Neural cell (in vitro differentiated cells): ENCODE measurements at regions not wholly inside any gene's neighbourhood (a gene's known extent, or its start where the extent isn't known, plus 50 kb on each side); places are given as distances from the start of the nearest gene placed in this dataset.

Experiments
- H2AFZ ChIP-seq: fragments of 200-600, 300-800 bp; sonication (generic), shearing (Covaris generic); 2 replicates; pipeline ENCODE4 v1.6.0; 2014; ENCODE audit warnings: low read depth, mild to moderate bottlenecking, antibody characterized with exemption, low read length, moderate library complexity
- H3F3A ChIP-seq: fragments of 200-600 bp; shearing (Covaris generic); 2 replicates; pipeline ENCODE4 v1.6.1; 2016; ENCODE audit warnings: mild to moderate bottlenecking, moderate library complexity, mixed read lengths, antibody characterized with exemption, low read length; ENCODE audit not compliant: insufficient read depth, poor library complexity, severe bottlenecking
- H3K27ac ChIP-seq: fragments of 200-600, 300-800 bp; sonication (generic), shearing (Covaris generic); 2 replicates; pipeline ENCODE4 v1.5.1; 2014; ENCODE audit warnings: mild to moderate bottlenecking, low read length, moderate library complexity
- H3K27me3 ChIP-seq: fragments of 300-800, 200-600 bp; sonication (generic), shearing (Covaris generic); 2 replicates; pipeline ENCODE4 v1.6.0; 2014; ENCODE audit warnings: mild to moderate bottlenecking, low read depth, low read length, moderate library complexity; ENCODE audit not compliant: insufficient read depth
- H3K36me3 ChIP-seq: fragments of 300-800, 200-600 bp; sonication (generic), shearing (Covaris generic); 2 replicates; pipeline ENCODE4 v1.5.1; 2014; ENCODE audit warnings: mild to moderate bottlenecking, antibody characterized with exemption, low read length, moderate library complexity; ENCODE audit not compliant: insufficient read depth
- H3K4me2 ChIP-seq: fragments of 300-800, 200-600 bp; sonication (generic), shearing (Covaris generic); 2 replicates; pipeline ENCODE4 v1.6.0; 2014; ENCODE audit warnings: mild to moderate bottlenecking, low read length
- H3K4me3 ChIP-seq: fragments of 300-800, 200-600 bp; sonication (generic), shearing (Covaris generic); 2 replicates; pipeline ENCODE4 v1.5.1; 2014; ENCODE audit warnings: mild to moderate bottlenecking, low read length, moderate library complexity
- H3K79me2 ChIP-seq: fragments of 200-600 bp; shearing (Covaris generic); replicated peaks from 2 replicates; pipeline ENCODE4 v1.6.0; 2014; ENCODE audit warnings: mild to moderate bottlenecking, low read length, moderate library complexity; ENCODE audit not compliant: insufficient read depth
- H3K9ac ChIP-seq: fragments of 300-800, 200-600 bp; sonication (generic), shearing (Covaris generic); 2 replicates; pipeline ENCODE4 v1.6.1; 2016; ENCODE audit warnings: mild to moderate bottlenecking, low read length, mixed read lengths
- H3K9me2 ChIP-seq: fragments of 200-600 bp; shearing (Covaris generic); 2 replicates; pipeline ENCODE4 v1.6.1; 2016; ENCODE audit warnings: mild to moderate bottlenecking, low read length, mixed read lengths; ENCODE audit not compliant: insufficient read depth
- H3K9me3 ChIP-seq: fragments of 200-600, 300-800 bp; sonication (generic), shearing (Covaris generic); 2 replicates; pipeline ENCODE4 v1.6.1; 2016; ENCODE audit warnings: mild to moderate bottlenecking, mixed run types, low read length, moderate library complexity, mixed read lengths
- H4K20me1 ChIP-seq: fragments of 200-600 bp; shearing (Covaris generic); 2 replicates; pipeline ENCODE4 v1.6.1; 2016; ENCODE audit warnings: mild to moderate bottlenecking, mixed run types; ENCODE audit not compliant: insufficient read depth
- CTCF ChIP-seq: fragments of 450-650 bp; IDR thresholded peaks from 2 replicates; pipeline ENCODE4 v1.5.1; 2014; ENCODE audit warnings: antibody characterized with exemption, mild to moderate bottlenecking, moderate library complexity; ENCODE audit not compliant: poor library complexity, severe bottlenecking
- EP300 ChIP-seq: fragments of 450-650 bp; conservative IDR thresholded peaks from 2 replicates; pipeline ENCODE4 v1.6.1; 2014; ENCODE audit warnings: antibody characterized with exemption, mild to moderate bottlenecking, moderate library complexity; ENCODE audit not compliant: poor library complexity, severe bottlenecking
- EZH2 ChIP-seq: fragments of 200-600, 300-800 bp; shearing (Covaris generic), sonication (generic); IDR thresholded peaks from 2 replicates; pipeline ENCODE4 v1.6.1; 2014; ENCODE audit warnings: antibody characterized with exemption, low read length, borderline replicate concordance, mild to moderate bottlenecking; ENCODE audit not compliant: insufficient read depth, poor library complexity, severe bottlenecking
- MXI1 ChIP-seq: fragments of 450-650 bp; conservative IDR thresholded peaks from 2 replicates; pipeline ENCODE4 v1.6.1; 2014; ENCODE audit warnings: antibody characterized with exemption, mild to moderate bottlenecking; ENCODE audit not compliant: poor library complexity, severe bottlenecking
- POLR2AphosphoS5 ChIP-seq: IDR thresholded peaks from 2 replicates; pipeline ENCODE4 v1.6.1; 2012
- RAD21 ChIP-seq: fragments of 450-650 bp; conservative IDR thresholded peaks from 2 replicates; pipeline ENCODE4 v1.6.1; 2014; ENCODE audit warnings: antibody characterized with exemption, mild to moderate bottlenecking, moderate library complexity
- REST ChIP-seq: IDR thresholded peaks from 2 replicates; pipeline ENCODE4 v1.6.1; 2012; ENCODE audit warnings: borderline replicate concordance
- SMC3 ChIP-seq: fragments of 450-650 bp; conservative IDR thresholded peaks from 2 replicates; pipeline ENCODE4 v1.6.1; 2014; ENCODE audit warnings: antibody characterized with exemption, mild to moderate bottlenecking, moderate library complexity; ENCODE audit not compliant: poor library complexity
- TAF1 ChIP-seq: IDR thresholded peaks from 2 replicates; pipeline ENCODE4 v1.6.1; 2012; ENCODE audit warnings: low read depth

DNA sequence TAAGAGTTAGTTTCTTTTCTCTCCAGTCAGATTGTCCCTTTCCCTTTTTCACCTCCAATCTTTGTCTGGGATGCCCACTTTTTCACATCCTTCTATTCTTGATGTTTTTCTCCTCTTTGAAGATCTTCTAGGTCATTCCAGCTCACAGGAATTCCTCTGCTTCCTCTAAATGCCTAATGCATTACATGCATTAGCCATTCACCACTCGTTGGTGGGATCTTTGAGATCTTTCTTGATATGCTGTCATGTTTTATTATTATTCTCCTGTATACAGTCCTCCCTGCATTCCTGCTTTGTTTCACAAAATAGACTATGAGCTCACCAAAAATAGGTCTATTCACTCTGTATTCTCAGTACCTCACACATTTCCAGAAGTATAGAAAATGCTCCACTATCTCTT, 129.0 kb downstream of the LYPLAL1 start:
- H3K9ac ChIP-seq = no peak overlapping the region

DNA sequence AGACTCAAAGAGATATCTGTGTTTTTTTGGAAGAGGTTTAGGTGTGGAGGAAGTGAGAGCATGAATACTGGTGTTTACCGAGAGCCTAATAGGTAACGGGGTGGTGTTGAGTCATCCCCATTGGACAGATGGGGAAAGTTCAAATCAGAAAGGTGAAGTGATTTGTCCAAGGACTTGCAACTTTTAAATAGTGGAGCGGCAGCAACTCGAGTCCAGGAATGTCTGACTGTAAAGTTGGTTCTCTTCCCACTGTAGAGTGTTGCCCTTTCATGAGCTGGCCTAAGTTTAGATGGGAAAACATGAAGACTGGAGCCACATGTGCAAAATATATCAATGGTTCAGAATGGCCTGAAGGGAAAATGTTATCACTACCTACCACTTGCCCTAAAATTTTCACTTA, 125.7 kb downstream of the LYPLAL1 start:
- H3K4me3 ChIP-seq = no peak overlapping the region
- no peak overlapping the region for H3K4me2 ChIP-seq
- H3K27ac ChIP-seq = no peak overlapping the region
- H4K20me1 ChIP-seq = no peaks in the 10 kb centered on the region
- no peaks in the 10 kb centered on the region for H3K27me3 ChIP-seq
- H3K9me3 ChIP-seq = no peaks in the 10 kb centered on the region
- no peak for TF ChIP-seq MXI1
- TF ChIP-seq REST = no peak
- TF ChIP-seq EP300 = no peak
- TF ChIP-seq SMC3 = no peak
- TF ChIP-seq RAD21 = no peak
- no peak for TF ChIP-seq CTCF
- no peak for TF ChIP-seq EZH2
- no peak for TF ChIP-seq POLR2AphosphoS5
- no peak for TF ChIP-seq TAF1
- no peaks in the 10 kb centered on the region for H3K36me3 ChIP-seq
- no peak overlapping the region for H2AFZ ChIP-seq
- no peaks in the 10 kb centered on the region for H3F3A ChIP-seq
- H3K9me2 ChIP-seq = no peaks in the 10 kb centered on the region
- no peak overlapping the region for H3K9ac ChIP-seq
- H3K79me2 ChIP-seq = no peaks in the 10 kb centered on the region

More for the DNA sequence above, 129.0 kb downstream of the LYPLAL1 start:
- Histone ChIP-seq H3F3A (no peaks in the 10 kb centered on the region), H2AFZ (no peak overlapping the region), H3K27ac (no peak overlapping the region), H3K9me3 (no peaks in the 10 kb centered on the region), H3K4me3 (no peak overlapping the region), H3K4me2 (no peak overlapping the region), H4K20me1 (no peaks in the 10 kb centered on the region), H3K79me2 (no peaks in the 10 kb centered on the region), H3K9me2 (no peaks in the 10 kb centered on the region), H3K36me3 (no peaks in the 10 kb centered on the region), H3K27me3 (no peaks in the 10 kb centered on the region)
- TF ChIP-seq SMC3 (no peak), EP300 (no peak), POLR2AphosphoS5 (no peak), RAD21 (no peak), TAF1 (no peak), MXI1 (no peak)
